A549 (cell line): ENCODE measurements at regions not wholly inside any gene's neighbourhood (a gene's known extent, or its start where the extent isn't known, plus 50 kb on each side); places are given as distances from the start of the nearest gene placed in this dataset.
A peak's percentile ranks its signal among the peaks of the same experiment; 100 is the strongest.

Source experiments
- ATAC-seq, 2 experiments: fragments of 200-7000 bp in 1 of 2; fragments of >200 bp in 1 of 2; cut with Nextera tagmentation in 1 of 2; cut with Tn5 transposase in 1 of 2; 3 replicates each; pipeline versions ENCODE4 v1.8.0 to v1.9.1; 2018 to 2020; ENCODE audit warnings: mild to moderate bottlenecking in 1 of 2, moderate library complexity in 1 of 2
- CTCF ChIA-PET: fragments of 300-600 bp; sonication (Branson Sonifier 250); formaldehyde crosslinking; extraction: SDS; loops from one replicate; lab custom pipeline; 2021; ENCODE audit warnings: antibody characterized with exemption, inconsistent platforms; lab: Yijun Ruan, JAX
- POLR2A ChIA-PET: fragments of 350-600 bp; formaldehyde crosslinking; extraction: SDS; loops from one replicate; lab custom pipeline; 2021; ENCODE audit warnings: antibody characterized with exemption, inconsistent platforms; lab: Yijun Ruan, JAX
- DNase-seq, 2 experiments: peaks; one replicate each; pipeline versions ENCODE4 v3.0.0 to v3.0.0-alpha.2; 2011 to 2016; ENCODE audit warnings: low read depth in 1 of 2, low spot score in 1 of 2
- FAIRE-seq: peaks from 2 replicates; lab custom pipeline; 2011; peaks lifted over from hg19 to GRCh38; lab: Jason Lieb, UNC
- H3K27ac ChIP-seq, 2 experiments: fragments of >200 bp; sonication (Bioruptor Twin); formaldehyde crosslinking; 3 replicates each; pipeline ENCODE4 v1.5.1; 2016 to 2017
- H3K4me1 ChIP-seq: fragments of >200 bp; sonication (Bioruptor Twin); formaldehyde crosslinking; 3 replicates; pipeline ENCODE4 v1.6.1; 2016
- H3K4me2 ChIP-seq: fragments of >200 bp; sonication (Bioruptor Twin); formaldehyde crosslinking; 3 replicates; pipeline ENCODE4 v1.6.1; 2016
- H3K4me3 ChIP-seq: fragments of >200 bp; sonication (Bioruptor Twin); formaldehyde crosslinking; 3 replicates; pipeline ENCODE4 v1.5.1; 2016
- H3K9me3 ChIP-seq: fragments of >200 bp; sonication (Bioruptor Twin); formaldehyde crosslinking; 3 replicates; pipeline ENCODE4 v1.6.1; 2016
- ATOH8 ChIP-seq: fragments of 250-450 bp; sonication (Bioruptor Pico); IDR thresholded peaks from 2 replicates; pipeline ENCODE4 v1.5.0; 2020; ENCODE audit warnings: low read depth, mild to moderate bottlenecking, moderate library complexity
- BCL3 ChIP-seq: fragments of >200 bp; sonication (Bioruptor Twin); formaldehyde crosslinking; IDR thresholded peaks from 3 replicates; pipeline ENCODE4 v1.6.1; 2016
- BHLHE40 ChIP-seq: IDR thresholded peaks from 2 replicates; pipeline ENCODE4 v1.6.1; 2012; ENCODE audit warnings: low read depth, low read length, inconsistent platforms
- CHD4 ChIP-seq: fragments of 200-600 bp; sonication (generic); IDR thresholded peaks from 2 replicates; pipeline ENCODE4 v1.6.1; 2016; ENCODE audit warnings: antibody characterized with exemption, mild to moderate bottlenecking, borderline replicate concordance
- E2F6 ChIP-seq: IDR thresholded peaks from 2 replicates; pipeline ENCODE4 v1.6.1; 2012; ENCODE audit warnings: low read depth, borderline replicate concordance
- EHF ChIP-seq: fragments of 250-450 bp; sonication (Bioruptor Pico); IDR thresholded peaks from 2 replicates; pipeline ENCODE4 v1.5.0; 2020; ENCODE audit warnings: mild to moderate bottlenecking
- ELK1 ChIP-seq: fragments of 150-350 bp; IDR thresholded peaks from 2 replicates; pipeline ENCODE4 v1.6.1; 2014; ENCODE audit warnings: low read depth, mild to moderate bottlenecking, low read length
- EP300 ChIP-seq, 2 experiments: fragments of >200 bp; sonication (Bioruptor Twin); formaldehyde crosslinking; IDR thresholded peaks; 2 replicates in 1 of 2; 3 replicates in 1 of 2; pipeline ENCODE4 v1.6.1; 2016 to 2017
- ESRRA ChIP-seq: fragments of 150-350 bp; IDR thresholded peaks from 2 replicates; pipeline ENCODE4 v1.6.1; 2014; ENCODE audit warnings: mild to moderate bottlenecking, low read length, borderline replicate concordance
- FOSL2 ChIP-seq, 2 experiments: fragments of 450-650 bp in 1 of 2; fragments of >200 bp in 1 of 2; sonication (Bioruptor Twin) in 1 of 2; formaldehyde crosslinking; IDR thresholded peaks; 2 replicates each; pipeline versions ENCODE4 v1.5.0 to v1.6.1; 2016 to 2020; ENCODE audit warnings: mild to moderate bottlenecking in 1 of 2, moderate library complexity in 1 of 2
- FOXS1 ChIP-seq: fragments of 250-450 bp; sonication (Bioruptor Pico); IDR thresholded peaks from 2 replicates; pipeline ENCODE4 v1.5.0; 2020; ENCODE audit warnings: mild to moderate bottlenecking, moderate library complexity
- HEYL ChIP-seq: fragments of 250-450 bp; sonication (Bioruptor Pico); IDR thresholded peaks from 2 replicates; pipeline ENCODE4 v1.8.0; 2021; ENCODE audit warnings: mild to moderate bottlenecking, moderate library complexity
- HMGXB4 ChIP-seq: fragments of 250-450 bp; sonication (Bioruptor Pico); IDR thresholded peaks from 2 replicates; pipeline ENCODE4 v1.5.0; 2021; ENCODE audit warnings: mild to moderate bottlenecking, moderate library complexity, borderline replicate concordance
- HOXA7 ChIP-seq: fragments of 250-450 bp; sonication (Bioruptor Pico); IDR thresholded peaks from 2 replicates; pipeline ENCODE4 v1.5.0; 2020; ENCODE audit warnings: mild to moderate bottlenecking, moderate library complexity
- HOXB5 ChIP-seq: fragments of 250-450 bp; sonication (Bioruptor Pico); IDR thresholded peaks from 2 replicates; pipeline ENCODE4 v1.5.0; 2020; ENCODE audit warnings: mild to moderate bottlenecking, moderate library complexity
- KDM5A ChIP-seq: fragments of 200-600 bp; sonication (generic); IDR thresholded peaks from 2 replicates; pipeline ENCODE4 v1.6.1; 2016; ENCODE audit warnings: antibody characterized with exemption, mild to moderate bottlenecking
- MAX ChIP-seq: IDR thresholded peaks from 2 replicates; pipeline ENCODE4 v1.6.1; 2012
- MAZ ChIP-seq: fragments of 150-350 bp; IDR thresholded peaks from 2 replicates; pipeline ENCODE4 v1.6.1; 2014; ENCODE audit warnings: antibody characterized with exemption, low read depth, low read length, borderline replicate concordance
- NPAS2 ChIP-seq: fragments of 250-450 bp; sonication (Bioruptor Pico); IDR thresholded peaks from 2 replicates; pipeline ENCODE4 v1.8.0; 2022; ENCODE audit warnings: mild to moderate bottlenecking, moderate library complexity, borderline replicate concordance
- NR3C1 ChIP-seq: fragments of >200 bp; sonication (Bioruptor Twin); formaldehyde crosslinking; IDR thresholded peaks from 3 replicates; pipeline ENCODE4 v1.6.1; 2017
- POLR2A ChIP-seq: IDR thresholded peaks from 2 replicates; pipeline ENCODE4 v1.6.1; 2012; ENCODE audit warnings: mild to moderate bottlenecking, low read length
- RARB ChIP-seq: fragments of 250-450 bp; sonication (Bioruptor Pico); IDR thresholded peaks from 2 replicates; pipeline ENCODE4 v1.8.0; 2021; ENCODE audit warnings: mild to moderate bottlenecking, moderate library complexity
- REST ChIP-seq: fragments of 200-600 bp; sonication (generic); IDR thresholded peaks from 2 replicates; pipeline ENCODE4 v1.6.1; 2016; ENCODE audit warnings: antibody characterized with exemption, mild to moderate bottlenecking, moderate library complexity
- RFX5 ChIP-seq: fragments of 450-650 bp; IDR thresholded peaks from 2 replicates; pipeline ENCODE4 v1.7.1; 2014; ENCODE audit warnings: antibody characterized with exemption, mild to moderate bottlenecking, moderate library complexity
- RNF2 ChIP-seq: fragments of 200-600 bp; sonication (generic); IDR thresholded peaks from 2 replicates; pipeline ENCODE4 v1.6.1; 2016; ENCODE audit warnings: low read depth, mild to moderate bottlenecking, antibody characterized with exemption, moderate library complexity, borderline replicate concordance
- SMC3 ChIP-seq: fragments of >200 bp; sonication (Bioruptor Twin); formaldehyde crosslinking; IDR thresholded peaks from 3 replicates; pipeline ENCODE4 v1.6.1; 2018; ENCODE audit warnings: inconsistent platforms
- SREBF2 ChIP-seq: fragments of 450-650 bp; IDR thresholded peaks from 2 replicates; pipeline ENCODE4 v1.6.1; 2014; ENCODE audit warnings: mild to moderate bottlenecking, moderate library complexity
- USF2 ChIP-seq: fragments of 450-650 bp; IDR thresholded peaks from 2 replicates; pipeline ENCODE4 v1.6.1; 2014; ENCODE audit warnings: antibody characterized with exemption
- ZNF302 ChIP-seq: fragments of 250-450 bp; sonication (Bioruptor Pico); IDR thresholded peaks from 2 replicates; pipeline ENCODE4 v1.9.0; 2021; ENCODE audit warnings: inconsistent platforms, mild to moderate bottlenecking, moderate library complexity
- WGBS: methylation state at CpG from one replicate; pipeline ENCODE4 v1.1.6; 2017; ENCODE audit errors: missing lambda C conversion rate; 5-methylcytosine and 5-hydroxymethylcytosine counted together

- H3K4me2 ChIP-seq, result no peak overlapping the region
- ATAC-seq, result no peak
- H3K4me1 ChIP-seq, result peaks cover 15% of the 10 kb centered on the region
- POLR2A ChIA-PET, result no interaction called here
- no peak overlapping the region for H3K4me3 ChIP-seq
- TF ChIP-seq FOSL2 (IDR thresholded peaks at IDR 0.05) (no peak), FOSL2 (CRISPR knock-in tag; IDR thresholded peaks at IDR 0.05) (no peak), USF2 (no peak), BHLHE40 (no peak), MAZ (no peak), SREBF2 (no peak), POLR2A (no peak), MAX (no peak), HMGXB4 (CRISPR knock-in tag) (no peak), HOXB5 (CRISPR knock-in tag) (no peak)
- H3K27ac ChIP-seq, result no peak overlapping the region
- 67% methylated on average over 4 of the region's 4 CpGs for WGBS
- FAIRE-seq, result peak; percentile 54
- CTCF ChIA-PET, result no interaction called here
- DNase-seq, result no peak
- no peaks in the 10 kb centered on the region for H3K9me3 ChIP-seq
Measured at GRCh38 chr5:143716881-143717280, 95.1 kb upstream of the HMHB1 start.

GRCh38 chr5:143715616-143716015 is 96.3 kb upstream of the HMHB1 start:
- ATAC-seq, result no peak
- WGBS, result 86% methylated on average over 3 of the region's 3 CpGs
- Histone ChIP-seq H3K9me3 (no peaks in the 10 kb centered on the region), H3K4me1 (peaks cover 15% of the 10 kb centered on the region), H3K4me2 (no peak overlapping the region), H3K4me3 (no peak overlapping the region), H3K27ac (no peak overlapping the region; a peak in 1 of 6 replicates)
- FAIRE-seq, result no peak
- no peak for TF ChIP-seq E2F6
- no peak for TF ChIP-seq ZNF302 (CRISPR knock-in tag)
- TF ChIP-seq ESRRA, result no peak
- TF ChIP-seq EHF, result no peak
- no peak for TF ChIP-seq CHD4
- TF ChIP-seq BCL3, result no peak
- no peak for TF ChIP-seq SMC3
- TF ChIP-seq KDM5A, result no peak
- no peak for TF ChIP-seq HOXA7
- no peak for TF ChIP-seq RARB
- no peak for TF ChIP-seq HEYL
- TF ChIP-seq REST, result no peak
- no peak for TF ChIP-seq ATOH8
- no peak for TF ChIP-seq NPAS2 (CRISPR knock-in tag)
- TF ChIP-seq NR3C1, result no peak
- TF ChIP-seq FOXS1 (CRISPR knock-in tag), result no peak
- no peak for TF ChIP-seq RNF2
- no peak for TF ChIP-seq RFX5
- no peak for TF ChIP-seq ELK1
- no peak for TF ChIP-seq EP300 (IDR thresholded peaks at IDR 0.05)
- no peak for DNase-seq
- CTCF ChIA-PET, result interaction anchor here (0.8 to 1.5 kb wide), 2 partner anchors 11 to 24 kb away, joined by 3 to 4 read pairs; no protein-coding TSS in a partner anchor
- POLR2A ChIA-PET, result no interaction called here
